GM12872 (cell line): ENCODE measurements at regions not wholly inside any gene's neighbourhood (a gene's known extent, or its start where the extent isn't known, plus 50 kb on each side); places are given as distances from the start of the nearest gene placed in this dataset.

Experiments used
- TF ChIP-seq, protein P1 (sequence below): IDR thresholded peaks from 3 replicates; pipeline ENCODE4 v1.5.1; 2011; ENCODE audit warnings: low read depth, mild to moderate bottlenecking, low read length, moderate library complexity; ENCODE audit not compliant: insufficient read depth

DNA sequence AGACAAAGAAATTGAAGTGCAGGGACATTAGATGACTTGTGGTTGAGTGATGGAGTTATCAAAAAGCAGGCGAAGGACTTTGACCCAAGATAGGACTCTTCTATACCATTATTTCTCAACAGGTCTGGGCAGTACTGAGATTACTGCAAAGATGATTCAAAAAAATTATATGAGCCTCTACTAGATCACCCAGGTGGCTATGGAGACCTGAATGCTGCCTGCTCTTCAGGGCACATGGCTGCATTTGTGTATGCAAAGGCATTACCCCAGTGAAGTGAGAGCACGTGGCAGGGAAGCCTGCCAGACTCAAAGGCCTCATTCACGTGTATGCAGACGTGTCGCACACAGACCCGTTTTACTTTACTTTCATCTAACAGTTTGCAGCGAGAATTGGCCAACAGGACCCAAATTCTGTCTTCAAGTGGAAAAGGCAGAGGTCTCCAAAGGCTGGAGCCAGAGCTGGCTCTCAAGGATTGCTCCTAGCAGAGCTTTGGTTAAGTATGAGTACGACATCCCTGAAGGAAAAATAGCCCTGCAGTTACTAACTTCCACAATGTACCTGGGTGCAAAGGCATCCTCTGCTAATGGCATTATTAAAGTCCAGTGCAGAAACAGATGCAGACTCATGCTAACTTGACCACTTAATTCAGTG lies 113.8 kb upstream of the ARMC2 start:
- TF ChIP-seq, protein P1, sequence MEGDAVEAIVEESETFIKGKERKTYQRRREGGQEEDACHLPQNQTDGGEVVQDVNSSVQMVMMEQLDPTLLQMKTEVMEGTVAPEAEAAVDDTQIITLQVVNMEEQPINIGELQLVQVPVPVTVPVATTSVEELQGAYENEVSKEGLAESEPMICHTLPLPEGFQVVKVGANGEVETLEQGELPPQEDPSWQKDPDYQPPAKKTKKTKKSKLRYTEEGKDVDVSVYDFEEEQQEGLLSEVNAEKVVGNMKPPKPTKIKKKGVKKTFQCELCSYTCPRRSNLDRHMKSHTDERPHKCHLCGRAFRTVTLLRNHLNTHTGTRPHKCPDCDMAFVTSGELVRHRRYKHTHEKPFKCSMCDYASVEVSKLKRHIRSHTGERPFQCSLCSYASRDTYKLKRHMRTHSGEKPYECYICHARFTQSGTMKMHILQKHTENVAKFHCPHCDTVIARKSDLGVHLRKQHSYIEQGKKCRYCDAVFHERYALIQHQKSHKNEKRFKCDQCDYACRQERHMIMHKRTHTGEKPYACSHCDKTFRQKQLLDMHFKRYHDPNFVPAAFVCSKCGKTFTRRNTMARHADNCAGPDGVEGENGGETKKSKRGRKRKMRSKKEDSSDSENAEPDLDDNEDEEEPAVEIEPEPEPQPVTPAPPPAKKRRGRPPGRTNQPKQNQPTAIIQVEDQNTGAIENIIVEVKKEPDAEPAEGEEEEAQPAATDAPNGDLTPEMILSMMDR = no peak

DNA sequence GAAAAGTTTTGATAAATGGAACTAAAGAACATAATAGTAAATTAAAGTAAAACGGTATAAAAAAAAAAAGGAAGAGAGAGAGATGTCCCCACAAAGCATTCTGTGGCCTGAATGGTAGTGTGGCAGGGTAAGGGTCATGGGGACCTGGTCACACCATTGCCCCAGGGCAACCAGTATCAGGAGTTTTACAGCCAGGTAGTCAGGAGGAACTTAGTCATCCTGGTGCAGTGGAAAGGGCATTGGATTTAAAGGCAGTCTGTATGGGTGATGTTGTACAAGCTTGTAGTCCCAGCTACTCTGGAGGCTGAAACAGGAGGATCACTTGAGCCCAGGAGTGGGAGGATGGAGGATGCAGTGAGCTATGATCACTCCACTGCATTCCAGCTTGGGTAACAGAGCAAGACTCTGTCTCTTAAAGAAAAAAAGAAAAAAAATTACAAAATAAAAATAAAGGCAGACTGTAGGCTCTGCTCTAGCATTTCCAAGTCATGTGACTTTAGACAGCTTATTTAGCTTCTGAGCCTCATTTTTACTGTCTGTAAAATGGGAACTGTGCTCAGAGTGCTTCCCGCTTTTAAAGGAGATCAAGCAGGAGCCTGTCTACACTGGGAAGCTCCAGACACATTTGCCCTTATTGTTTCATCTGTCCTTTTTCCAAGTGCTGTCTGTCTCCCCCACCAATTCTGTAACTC lies 112.8 kb upstream of the ARMC2 start:
- TF ChIP-seq, protein P1 = no peak

DNA sequence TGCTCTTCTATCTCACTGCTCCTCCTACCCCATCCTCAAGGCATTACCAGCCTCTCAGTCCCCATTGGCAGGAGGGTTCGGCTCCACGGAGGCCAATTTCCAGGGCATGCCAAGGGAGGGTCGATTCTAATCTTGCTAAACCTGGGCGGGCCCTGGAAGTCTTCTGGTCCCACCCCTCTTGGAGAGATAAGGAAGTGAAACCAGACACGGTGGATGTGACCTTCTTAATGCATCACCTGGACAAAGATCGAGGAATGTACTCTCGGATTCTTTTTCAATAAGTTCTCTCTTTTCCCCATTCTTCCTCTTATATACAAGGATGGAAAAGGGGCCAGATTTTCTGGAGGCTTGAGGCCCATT lies 112.2 kb upstream of the ARMC2 start:
- TF ChIP-seq, protein P1 = no peak

DNA sequence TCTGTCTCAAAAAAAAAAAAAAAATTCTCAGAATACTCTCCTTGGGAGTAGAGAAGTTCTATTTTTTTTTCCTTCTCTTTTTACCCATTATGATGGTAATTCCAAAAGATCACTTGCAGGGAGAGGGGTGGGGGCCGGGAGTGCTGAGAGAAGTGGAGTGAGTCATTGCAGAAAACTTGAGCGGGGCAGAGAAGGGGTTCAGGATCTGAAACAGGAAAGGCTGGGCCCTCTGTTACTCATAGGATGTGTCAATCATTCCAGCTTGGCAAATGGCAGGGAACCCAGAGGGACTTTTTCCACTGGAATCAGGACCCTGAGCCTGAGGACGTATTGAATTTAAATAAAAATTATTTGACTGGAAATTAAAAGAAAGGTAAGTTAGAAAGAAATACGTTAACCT lies 111.4 kb upstream of the ARMC2 start:
- TF ChIP-seq, protein P1 = no peak

DNA sequence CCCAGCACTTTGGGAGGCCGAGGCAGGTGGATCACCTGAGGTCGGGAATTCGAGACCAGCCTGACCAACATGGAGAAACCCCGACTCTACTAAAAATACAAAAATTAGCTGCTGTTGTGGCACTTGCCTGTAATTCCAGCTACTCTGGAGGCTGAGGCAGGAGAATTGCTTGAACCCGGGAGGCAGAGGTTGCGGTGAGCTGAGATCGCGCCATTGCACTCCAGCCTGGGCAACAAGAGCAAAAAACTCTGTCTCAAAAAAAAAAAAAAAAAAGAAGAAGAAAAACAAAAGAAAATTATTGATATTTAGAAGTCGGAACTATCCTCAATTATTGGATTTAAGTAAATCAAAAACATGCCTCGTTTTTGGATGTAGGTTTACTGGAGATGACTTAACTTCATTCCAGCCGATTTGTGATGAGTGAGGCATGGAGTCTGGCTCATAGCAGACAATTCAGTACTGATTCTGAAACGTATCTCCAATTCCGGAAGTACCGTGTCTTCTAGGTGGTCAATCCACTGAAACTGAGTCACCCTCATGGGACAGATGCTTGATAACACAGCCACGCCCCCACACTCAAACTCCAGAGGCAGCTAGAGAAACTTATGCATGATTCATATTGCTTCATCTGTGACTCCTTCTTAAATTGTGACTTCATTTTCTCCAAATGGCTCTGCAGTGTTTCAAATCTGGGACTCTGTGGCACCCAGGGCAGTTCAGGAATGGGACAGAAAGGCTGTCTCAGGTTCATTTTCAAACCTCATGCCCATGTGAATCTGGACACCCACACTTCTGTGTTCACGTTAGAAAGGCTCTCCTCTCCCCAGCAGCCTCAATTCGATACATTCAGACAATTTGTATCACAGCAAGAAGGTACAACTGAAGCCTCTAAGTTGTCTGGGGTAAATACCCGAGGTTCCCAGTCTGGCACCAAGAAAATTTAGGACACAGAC lies 110.4 kb upstream of the ARMC2 start:
- TF ChIP-seq, protein P1 = no peak

DNA sequence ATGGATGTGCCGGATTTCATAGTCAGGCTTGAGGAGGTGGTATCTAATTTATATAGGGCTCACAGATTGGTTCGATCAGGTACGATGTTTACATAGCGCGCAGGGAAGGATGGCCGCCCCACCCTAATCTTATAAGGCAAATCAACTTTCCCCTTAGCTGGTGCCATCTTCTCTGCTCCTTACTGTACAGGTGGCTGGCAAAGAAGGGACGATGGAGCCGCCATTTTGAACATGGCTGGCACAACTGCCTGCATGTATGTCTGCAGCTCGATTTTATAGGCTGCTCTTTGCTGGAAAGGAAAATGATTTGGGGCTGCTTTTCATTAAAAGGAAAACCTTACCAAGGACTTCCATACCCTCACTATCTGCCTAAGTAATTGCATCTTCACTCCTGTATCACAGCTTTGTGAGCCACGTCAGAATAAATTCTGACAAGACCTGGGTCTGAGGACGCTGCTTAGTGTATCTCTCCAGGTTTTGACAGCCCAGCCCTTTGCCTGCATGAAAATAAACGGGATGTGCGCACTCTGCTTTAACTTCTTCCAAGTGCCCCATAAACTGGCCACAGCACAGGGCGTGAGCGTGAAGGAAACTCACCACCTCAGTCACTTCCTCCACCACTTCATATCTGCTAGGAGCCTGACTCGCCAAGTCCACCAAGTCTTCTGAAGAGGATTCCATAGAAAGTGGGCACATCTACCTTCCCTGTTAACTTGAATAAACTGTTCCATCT lies 109.4 kb upstream of the ARMC2 start:
- TF ChIP-seq, protein P1 = no peak
